ENCODE measurements at regions not wholly inside any gene's neighbourhood (a gene's known extent, or its start where the extent isn't known, plus 50 kb on each side); places are given as distances from the start of the nearest gene placed in this dataset.

DNA sequence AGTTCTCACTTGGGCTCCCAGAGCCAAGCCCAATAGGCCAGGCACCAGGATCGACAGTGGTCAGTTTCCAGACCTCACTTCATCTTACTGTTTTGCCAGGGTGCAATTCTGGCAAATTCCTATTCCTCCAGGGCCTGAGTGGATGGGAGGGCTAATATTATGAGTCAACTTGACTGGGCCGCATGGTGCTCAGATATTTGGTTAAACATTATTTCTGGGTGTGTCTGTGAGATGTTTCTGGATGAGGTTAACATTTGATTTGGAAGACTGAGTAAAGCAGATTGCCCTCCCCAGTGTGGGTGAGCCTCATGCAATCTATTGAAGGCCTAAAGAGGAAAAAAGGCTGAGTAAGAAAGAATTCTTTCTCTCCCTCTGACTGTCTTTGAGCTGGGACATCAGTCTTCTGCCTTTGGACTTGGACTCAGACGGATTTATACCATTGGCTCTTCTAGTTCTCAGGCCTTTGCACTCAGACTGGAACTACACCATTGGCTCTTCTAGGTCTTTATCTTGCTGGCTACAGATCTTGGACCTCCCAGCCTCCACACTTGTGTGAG is 132.9 kb upstream of the ZBED5 start:
- TF ChIP-seq YY1 (IDR thresholded peaks at IDR 0.05; ENCODE audit: low read depth) (no peak), EGR1 (IDR thresholded peaks at IDR 0.05) (no peak), EP300 (IDR thresholded peaks at IDR 0.05; ENCODE audit: borderline replicate concordance) (no peak), CREB1 (IDR thresholded peaks at IDR 0.05; ENCODE audit: low read depth) (no peak), NFIC (IDR thresholded peaks at IDR 0.05) (no peak), TCF12 (IDR thresholded peaks at IDR 0.05; ENCODE audit: low read depth) (no peak), CEBPB (IDR thresholded peaks at IDR 0.05) (no peak), TEAD4 (IDR thresholded peaks at IDR 0.05) (no peak), TAF1 (IDR thresholded peaks at IDR 0.05; ENCODE audit: low read depth) (no peak), FOXM1 (IDR thresholded peaks at IDR 0.05; ENCODE audit: borderline replicate concordance, low read depth) (no peak), RAD21 (IDR thresholded peaks at IDR 0.05; ENCODE audit: low read depth) (no peak), ZBTB7A (IDR thresholded peaks at IDR 0.05; ENCODE audit: low read depth) (no peak)
- TF ChIP-seq, protein P1, sequence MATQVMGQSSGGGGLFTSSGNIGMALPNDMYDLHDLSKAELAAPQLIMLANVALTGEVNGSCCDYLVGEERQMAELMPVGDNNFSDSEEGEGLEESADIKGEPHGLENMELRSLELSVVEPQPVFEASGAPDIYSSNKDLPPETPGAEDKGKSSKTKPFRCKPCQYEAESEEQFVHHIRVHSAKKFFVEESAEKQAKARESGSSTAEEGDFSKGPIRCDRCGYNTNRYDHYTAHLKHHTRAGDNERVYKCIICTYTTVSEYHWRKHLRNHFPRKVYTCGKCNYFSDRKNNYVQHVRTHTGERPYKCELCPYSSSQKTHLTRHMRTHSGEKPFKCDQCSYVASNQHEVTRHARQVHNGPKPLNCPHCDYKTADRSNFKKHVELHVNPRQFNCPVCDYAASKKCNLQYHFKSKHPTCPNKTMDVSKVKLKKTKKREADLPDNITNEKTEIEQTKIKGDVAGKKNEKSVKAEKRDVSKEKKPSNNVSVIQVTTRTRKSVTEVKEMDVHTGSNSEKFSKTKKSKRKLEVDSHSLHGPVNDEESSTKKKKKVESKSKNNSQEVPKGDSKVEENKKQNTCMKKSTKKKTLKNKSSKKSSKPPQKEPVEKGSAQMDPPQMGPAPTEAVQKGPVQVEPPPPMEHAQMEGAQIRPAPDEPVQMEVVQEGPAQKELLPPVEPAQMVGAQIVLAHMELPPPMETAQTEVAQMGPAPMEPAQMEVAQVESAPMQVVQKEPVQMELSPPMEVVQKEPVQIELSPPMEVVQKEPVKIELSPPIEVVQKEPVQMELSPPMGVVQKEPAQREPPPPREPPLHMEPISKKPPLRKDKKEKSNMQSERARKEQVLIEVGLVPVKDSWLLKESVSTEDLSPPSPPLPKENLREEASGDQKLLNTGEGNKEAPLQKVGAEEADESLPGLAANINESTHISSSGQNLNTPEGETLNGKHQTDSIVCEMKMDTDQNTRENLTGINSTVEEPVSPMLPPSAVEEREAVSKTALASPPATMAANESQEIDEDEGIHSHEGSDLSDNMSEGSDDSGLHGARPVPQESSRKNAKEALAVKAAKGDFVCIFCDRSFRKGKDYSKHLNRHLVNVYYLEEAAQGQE (IDR thresholded peaks at IDR 0.05; ENCODE audit: low read depth): no peak
- TF ChIP-seq, protein P2, sequence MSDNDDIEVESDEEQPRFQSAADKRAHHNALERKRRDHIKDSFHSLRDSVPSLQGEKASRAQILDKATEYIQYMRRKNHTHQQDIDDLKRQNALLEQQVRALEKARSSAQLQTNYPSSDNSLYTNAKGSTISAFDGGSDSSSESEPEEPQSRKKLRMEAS (IDR thresholded peaks at IDR 0.05): no peak
- TF ChIP-seq, protein P3, sequence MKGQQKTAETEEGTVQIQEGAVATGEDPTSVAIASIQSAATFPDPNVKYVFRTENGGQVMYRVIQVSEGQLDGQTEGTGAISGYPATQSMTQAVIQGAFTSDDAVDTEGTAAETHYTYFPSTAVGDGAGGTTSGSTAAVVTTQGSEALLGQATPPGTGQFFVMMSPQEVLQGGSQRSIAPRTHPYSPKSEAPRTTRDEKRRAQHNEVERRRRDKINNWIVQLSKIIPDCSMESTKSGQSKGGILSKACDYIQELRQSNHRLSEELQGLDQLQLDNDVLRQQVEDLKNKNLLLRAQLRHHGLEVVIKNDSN (IDR thresholded peaks at IDR 0.05): no peak

DNA sequence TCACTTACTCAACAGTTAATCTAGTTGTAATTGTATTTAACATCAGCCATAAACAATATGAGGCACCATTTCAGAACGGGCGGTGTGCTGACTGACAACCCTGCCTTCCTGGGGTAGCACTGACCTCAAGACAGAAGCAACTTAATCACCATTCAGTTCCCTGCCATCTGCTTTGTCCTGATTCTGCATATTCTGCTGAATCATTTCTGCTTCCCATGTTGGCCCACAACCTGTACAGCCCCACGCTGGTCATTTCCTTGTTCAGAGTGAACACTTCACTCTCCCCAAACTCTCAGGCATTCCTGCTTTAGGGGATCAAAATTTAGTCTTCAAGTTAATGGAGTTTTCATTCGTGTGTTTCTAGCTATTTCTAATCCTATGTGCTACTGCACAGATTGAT is 132.3 kb upstream of the ZBED5 start:
- TF ChIP-seq RAD21 (IDR thresholded peaks at IDR 0.05; ENCODE audit: low read depth) (no peak), EP300 (IDR thresholded peaks at IDR 0.05; ENCODE audit: borderline replicate concordance) (no peak), FOXM1 (IDR thresholded peaks at IDR 0.05; ENCODE audit: borderline replicate concordance, low read depth) (no peak), NFIC (IDR thresholded peaks at IDR 0.05) (no peak), EGR1 (IDR thresholded peaks at IDR 0.05) (no peak), ZBTB7A (IDR thresholded peaks at IDR 0.05; ENCODE audit: low read depth) (no peak), TEAD4 (IDR thresholded peaks at IDR 0.05) (no peak), YY1 (IDR thresholded peaks at IDR 0.05; ENCODE audit: low read depth) (no peak), TAF1 (IDR thresholded peaks at IDR 0.05; ENCODE audit: low read depth) (no peak), TCF12 (IDR thresholded peaks at IDR 0.05; ENCODE audit: low read depth) (no peak), CEBPB (IDR thresholded peaks at IDR 0.05) (no peak), CREB1 (IDR thresholded peaks at IDR 0.05; ENCODE audit: low read depth) (no peak)
- TF ChIP-seq, protein P1 (IDR thresholded peaks at IDR 0.05; ENCODE audit: low read depth): no peak
- TF ChIP-seq, protein P3 (IDR thresholded peaks at IDR 0.05): no peak
- TF ChIP-seq, protein P2 (IDR thresholded peaks at IDR 0.05): no peak

DNA sequence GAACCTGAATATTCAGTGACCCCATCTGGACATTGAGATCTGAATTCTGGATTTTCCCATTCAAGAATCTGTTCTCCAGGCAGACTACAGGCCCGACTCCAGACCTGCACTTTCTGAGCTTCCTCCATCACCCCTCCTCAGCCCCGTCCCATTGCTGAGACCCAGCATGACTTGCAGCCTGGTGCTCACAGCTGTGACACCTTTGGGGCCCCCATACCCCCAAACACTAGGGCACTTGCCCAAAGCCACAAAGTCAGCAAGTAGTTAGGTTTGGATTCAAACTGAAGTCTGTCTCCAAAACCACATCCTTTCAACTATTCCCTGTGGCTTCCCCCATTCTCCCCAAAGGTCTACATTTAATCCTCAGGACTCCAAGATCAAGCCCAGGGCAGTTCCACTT is 128.2 kb upstream of the ZBED5 start:
- no peak for TF ChIP-seq CREB1 (IDR thresholded peaks at IDR 0.05; ENCODE audit: low read depth)
- no peak for TF ChIP-seq ZBTB7A (IDR thresholded peaks at IDR 0.05; ENCODE audit: low read depth)
- TF ChIP-seq EP300 (IDR thresholded peaks at IDR 0.05; ENCODE audit: borderline replicate concordance): no peak
- TF ChIP-seq, protein P3 (IDR thresholded peaks at IDR 0.05): no peak
- TF ChIP-seq, protein P1 (IDR thresholded peaks at IDR 0.05; ENCODE audit: low read depth): no peak
- no peak for TF ChIP-seq FOXM1 (IDR thresholded peaks at IDR 0.05; ENCODE audit: borderline replicate concordance, low read depth)
- TF ChIP-seq TCF12 (IDR thresholded peaks at IDR 0.05; ENCODE audit: low read depth): no peak
- TF ChIP-seq EGR1 (IDR thresholded peaks at IDR 0.05): no peak
- TF ChIP-seq NFIC (IDR thresholded peaks at IDR 0.05): no peak

DNA sequence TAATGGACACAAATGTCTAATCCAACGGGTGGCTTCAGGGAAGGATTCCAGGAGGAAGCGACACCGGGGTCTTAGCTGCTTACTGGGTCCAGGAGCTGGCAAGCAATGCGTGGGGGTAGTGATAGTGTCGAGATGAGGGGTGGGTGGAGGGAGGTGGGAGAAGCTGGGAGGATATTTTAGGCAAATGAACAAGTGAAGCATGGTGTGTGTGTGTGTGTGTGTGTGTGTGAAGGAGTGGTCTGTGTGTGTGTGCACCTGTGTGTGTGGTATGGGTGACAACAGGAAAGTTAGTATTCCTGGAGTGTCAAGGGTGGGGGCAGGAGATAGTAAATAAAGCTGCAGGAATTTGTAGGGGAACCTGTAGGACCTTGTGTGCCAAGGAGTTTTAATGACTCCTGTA is 126.9 kb upstream of the ZBED5 start:
- TF ChIP-seq TEAD4 (IDR thresholded peaks at IDR 0.05): no peak
- no peak for TF ChIP-seq CEBPB (IDR thresholded peaks at IDR 0.05)
- no peak for TF ChIP-seq RAD21 (IDR thresholded peaks at IDR 0.05; ENCODE audit: low read depth)

All from Ishikawa (cell line).